Cardiac muscle cell (in vitro differentiated cells and primary cell): ENCODE measurements at regions not wholly inside any gene's neighbourhood (a gene's known extent, or its start where the extent isn't known, plus 50 kb on each side); places are given as distances from the start of the nearest gene placed in this dataset.

Experiments
- DNase-seq, 2 donors: peaks; one replicate each; pipeline versions ENCODE4 v3.0.0 to v3.0.0-alpha.2; 2010 to 2017; ENCODE audit warnings: low read depth in 1 of 2, low spot score in 1 of 2
- H3K27ac ChIP-seq: fragments of 200-600 bp; sonication (generic); 2 replicates; pipeline ENCODE4 v1.5.1; 2016
- H3K27me3 ChIP-seq: fragments of 200-600 bp; sonication (generic); 2 replicates; pipeline ENCODE4 v1.6.0; 2016; ENCODE audit warnings: control low read depth
- H3K36me3 ChIP-seq: fragments of 200-600 bp; sonication (generic); 2 replicates; pipeline ENCODE4 v1.5.1; 2016; ENCODE audit warnings: control low read depth
- H3K4me1 ChIP-seq: fragments of 200-600 bp; sonication (generic); 2 replicates; pipeline ENCODE4 v1.8.1; 2017; ENCODE audit warnings: low read depth, mild to moderate bottlenecking, mixed run types
- H3K4me3 ChIP-seq: fragments of 200-600 bp; sonication (generic); 2 replicates; pipeline ENCODE4 v1.5.1; 2016; ENCODE audit warnings: mild to moderate bottlenecking
- H3K9me3 ChIP-seq: fragments of 200-600 bp; sonication (generic); 2 replicates; pipeline ENCODE4 v1.5.1; 2017; ENCODE audit warnings: low read depth, mild to moderate bottlenecking, control low read depth
- TF ChIP-seq, protein P1 (sequence below): IDR thresholded peaks from 2 replicates; pipeline ENCODE4 v1.5.1; 2012; ENCODE audit warnings: low read depth, mild to moderate bottlenecking, low read length

DNA sequence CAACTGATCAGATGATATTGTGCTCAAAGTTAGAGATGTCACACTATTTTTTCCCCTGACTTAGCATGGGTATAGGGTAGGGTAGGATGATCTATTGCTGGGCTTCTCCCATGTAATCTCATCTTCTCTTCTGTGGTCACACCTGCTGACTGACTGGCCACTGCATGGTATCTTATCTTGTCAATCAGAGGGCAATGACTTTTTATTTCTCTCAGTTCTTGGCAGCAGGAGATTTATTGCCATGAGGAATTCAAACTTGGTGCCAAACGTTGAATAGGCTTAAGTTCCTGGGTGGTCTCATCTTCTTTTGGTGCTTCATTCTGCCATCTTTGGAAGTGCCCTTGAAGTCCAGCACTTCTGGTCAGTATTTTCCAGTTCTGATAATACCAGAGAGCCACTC, 226.4 kb upstream of the POGK start:
- Histone ChIP-seq H3K4me3 (no peak overlapping the region), H3K4me1 (no peaks in the 10 kb centered on the region), H3K9me3 (no peaks in the 10 kb centered on the region), H3K36me3 (no peaks in the 10 kb centered on the region), H3K27me3 (no peaks in the 10 kb centered on the region), H3K27ac (no peak overlapping the region)
- no peak for DNase-seq
- TF ChIP-seq, protein P1, sequence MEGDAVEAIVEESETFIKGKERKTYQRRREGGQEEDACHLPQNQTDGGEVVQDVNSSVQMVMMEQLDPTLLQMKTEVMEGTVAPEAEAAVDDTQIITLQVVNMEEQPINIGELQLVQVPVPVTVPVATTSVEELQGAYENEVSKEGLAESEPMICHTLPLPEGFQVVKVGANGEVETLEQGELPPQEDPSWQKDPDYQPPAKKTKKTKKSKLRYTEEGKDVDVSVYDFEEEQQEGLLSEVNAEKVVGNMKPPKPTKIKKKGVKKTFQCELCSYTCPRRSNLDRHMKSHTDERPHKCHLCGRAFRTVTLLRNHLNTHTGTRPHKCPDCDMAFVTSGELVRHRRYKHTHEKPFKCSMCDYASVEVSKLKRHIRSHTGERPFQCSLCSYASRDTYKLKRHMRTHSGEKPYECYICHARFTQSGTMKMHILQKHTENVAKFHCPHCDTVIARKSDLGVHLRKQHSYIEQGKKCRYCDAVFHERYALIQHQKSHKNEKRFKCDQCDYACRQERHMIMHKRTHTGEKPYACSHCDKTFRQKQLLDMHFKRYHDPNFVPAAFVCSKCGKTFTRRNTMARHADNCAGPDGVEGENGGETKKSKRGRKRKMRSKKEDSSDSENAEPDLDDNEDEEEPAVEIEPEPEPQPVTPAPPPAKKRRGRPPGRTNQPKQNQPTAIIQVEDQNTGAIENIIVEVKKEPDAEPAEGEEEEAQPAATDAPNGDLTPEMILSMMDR = no peak

DNA sequence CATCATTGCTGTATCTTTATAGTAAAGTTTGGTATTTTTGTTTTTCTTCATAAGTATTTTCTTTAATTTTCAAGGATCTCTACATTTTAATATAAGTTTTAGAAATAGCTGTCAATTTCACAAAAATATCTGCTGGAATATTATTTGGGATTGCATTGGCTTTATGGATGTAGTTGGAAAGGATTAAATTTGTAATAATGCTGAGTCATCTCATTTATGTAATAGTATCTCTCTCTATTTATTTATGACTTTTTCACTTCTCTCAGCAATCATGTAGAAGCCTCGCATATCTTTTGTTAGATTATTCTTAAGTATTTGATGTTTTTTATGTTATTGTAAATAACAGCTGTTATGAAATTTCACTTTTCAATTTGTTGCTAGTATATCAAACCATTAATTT, 223.1 kb upstream of the POGK start:
- DNase-seq = no peak
- H3K36me3 ChIP-seq = no peaks in the 10 kb centered on the region
- H3K27ac ChIP-seq = no peak overlapping the region
- no peaks in the 10 kb centered on the region for H3K9me3 ChIP-seq
- no peak overlapping the region for H3K4me3 ChIP-seq
- no peaks in the 10 kb centered on the region for H3K27me3 ChIP-seq
- TF ChIP-seq, protein P1 = no peak
- H3K4me1 ChIP-seq = no peaks in the 10 kb centered on the region

DNA sequence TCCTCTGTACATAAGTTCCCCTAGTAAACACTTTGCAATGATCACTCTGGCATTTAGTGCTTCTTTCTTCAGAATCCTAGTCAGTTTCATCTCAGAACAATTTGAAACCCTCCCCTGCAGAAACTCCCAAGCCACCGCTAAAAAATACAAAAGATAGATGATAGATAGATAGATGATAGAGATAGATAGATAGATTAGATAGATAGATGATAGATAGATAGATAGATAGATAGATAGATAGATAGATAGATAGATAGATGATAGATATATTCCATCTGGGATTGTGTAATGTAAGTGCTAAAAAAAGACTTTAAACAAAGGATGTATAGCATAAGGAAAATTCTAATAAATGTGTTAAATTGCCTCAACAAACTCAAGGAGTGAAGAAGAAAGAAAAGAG, 212.6 kb upstream of the POGK start:
- Histone ChIP-seq H3K27me3 (no peaks in the 10 kb centered on the region), H3K27ac (no peak overlapping the region), H3K9me3 (no peaks in the 10 kb centered on the region), H3K4me3 (no peak overlapping the region), H3K4me1 (no peaks in the 10 kb centered on the region), H3K36me3 (no peaks in the 10 kb centered on the region)
- DNase-seq = no peak
- TF ChIP-seq, protein P1 = no peak

- DNase-seq = no peak
- no peaks in the 10 kb centered on the region for H3K36me3 ChIP-seq
- H3K4me3 ChIP-seq = no peak overlapping the region
- no peaks in the 10 kb centered on the region for H3K27me3 ChIP-seq
- no peaks in the 10 kb centered on the region for H3K4me1 ChIP-seq
- H3K9me3 ChIP-seq = no peaks in the 10 kb centered on the region
- TF ChIP-seq, protein P1 = no peak
- no peak overlapping the region for H3K27ac ChIP-seq
These were observed 211.7 kb upstream of the POGK start for GRCh38 chr1:166627558-166627957.

DNA sequence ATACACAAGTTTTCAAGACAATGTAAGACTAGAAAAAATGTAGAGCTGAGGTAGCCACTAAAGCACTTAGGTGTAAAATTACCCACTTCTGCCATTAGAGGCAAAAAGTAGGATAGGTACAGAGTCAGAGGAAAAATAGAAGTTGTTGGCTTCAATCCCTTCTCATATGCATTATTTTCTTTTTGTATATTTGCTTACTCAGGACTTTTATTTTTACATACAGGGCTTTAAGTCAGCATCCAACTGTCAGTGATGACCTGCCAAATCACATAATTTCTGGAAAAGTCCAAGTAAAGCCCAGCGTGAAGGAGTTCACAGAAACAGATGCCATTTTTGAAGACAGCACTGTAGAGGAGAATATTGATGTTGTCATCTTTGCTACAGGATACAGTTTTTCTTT, 211.0 kb upstream of the POGK start:
- Histone ChIP-seq H3K36me3 (no peaks in the 10 kb centered on the region), H3K9me3 (no peaks in the 10 kb centered on the region), H3K27me3 (no peaks in the 10 kb centered on the region), H3K4me1 (no peaks in the 10 kb centered on the region), H3K4me3 (no peak overlapping the region), H3K27ac (no peak overlapping the region)
- TF ChIP-seq, protein P1 = no peak
- DNase-seq = no peak

GRCh38 chr1:166629946-166630345, 209.3 kb upstream of the POGK start:
- DNase-seq = no peak
- TF ChIP-seq, protein P1 = no peak
- no peak overlapping the region for H3K4me3 ChIP-seq

More at GRCh38 chr1:166629946-166630345, 209.3 kb upstream of the POGK start:
- H3K27ac ChIP-seq = no peak overlapping the region
- no peaks in the 10 kb centered on the region for H3K4me1 ChIP-seq
- no peaks in the 10 kb centered on the region for H3K27me3 ChIP-seq
- H3K9me3 ChIP-seq = no peaks in the 10 kb centered on the region
- H3K36me3 ChIP-seq = no peaks in the 10 kb centered on the region
